ENCODE measurements at regions not wholly inside any gene's neighbourhood (a gene's known extent, or its start where the extent isn't known, plus 50 kb on each side); places are given as distances from the start of the nearest gene placed in this dataset.
"Not testable (repeated sequence)": the region's sequence is repeated elsewhere in the genome, so short reads cannot be mapped to it uniquely, and the experiment has no call there.

GRCh38 chr2:105494683-105495425, 96.0 kb upstream of the FHL2 start:
- Histone ChIP-seq H3K27ac (no peak overlapping the region), H3K9me3 (ENCODE audit: low read depth, low read length) (no peaks in the 10 kb centered on the region), H3K9ac (ENCODE audit: insufficient read length) (no peak overlapping the region), H3K4me3 (no peak overlapping the region), H3K36me3 (ENCODE audit: insufficient read depth, low read length) (no peaks in the 10 kb centered on the region)
- DNase-seq (ENCODE audit: low read depth, low spot score): no peak
- TF ChIP-seq POLR2AphosphoS5 (IDR thresholded peaks at IDR 0.05; ENCODE audit: borderline replicate concordance, low read depth, low read length) (no peak), FOXP2 (optimal IDR thresholded peaks at IDR 0.05; ENCODE audit: control extremely low read depth, extremely low read length, insufficient read depth) (no peak), EZH2 (IDR thresholded peaks at IDR 0.05) (no peak)

- DNase-seq (ENCODE audit: low read depth, low spot score): no peak
- Histone ChIP-seq H3K9me3 (ENCODE audit: low read depth, low read length) (no peaks in the 10 kb centered on the region), H3K36me3 (ENCODE audit: insufficient read depth, low read length) (no peaks in the 10 kb centered on the region), H3K27ac (no peak overlapping the region), H3K4me3 (no peak overlapping the region), H3K9ac (ENCODE audit: insufficient read length) (no peak overlapping the region)
- TF ChIP-seq FOXP2 (optimal IDR thresholded peaks at IDR 0.05; ENCODE audit: control extremely low read depth, extremely low read length, insufficient read depth) (no peak), EZH2 (IDR thresholded peaks at IDR 0.05) (no peak), POLR2AphosphoS5 (IDR thresholded peaks at IDR 0.05; ENCODE audit: borderline replicate concordance, low read depth, low read length) (no peak)
Measured at GRCh38 chr2:105490956-105491355, 92.1 kb upstream of the FHL2 start.

GRCh38 chr2:105490204-105490603, 91.4 kb upstream of the FHL2 start:
- TF ChIP-seq EZH2 (IDR thresholded peaks at IDR 0.05) (no peak), FOXP2 (optimal IDR thresholded peaks at IDR 0.05; ENCODE audit: control extremely low read depth, extremely low read length, insufficient read depth) (no peak), POLR2AphosphoS5 (IDR thresholded peaks at IDR 0.05; ENCODE audit: borderline replicate concordance, low read depth, low read length) (no peak)
- H3K4me3 ChIP-seq: no peak overlapping the region
- H3K27ac ChIP-seq: no peak overlapping the region
- H3K36me3 ChIP-seq (ENCODE audit: insufficient read depth, low read length): no peaks in the 10 kb centered on the region
- no peak overlapping the region for H3K9ac ChIP-seq (ENCODE audit: insufficient read length)
- DNase-seq (ENCODE audit: low read depth, low spot score): no peak
- no peaks in the 10 kb centered on the region for H3K9me3 ChIP-seq (ENCODE audit: low read depth, low read length)

- H3K9ac ChIP-seq (ENCODE audit: insufficient read length): no peak overlapping the region
- no peaks in the 10 kb centered on the region for H3K9me3 ChIP-seq (ENCODE audit: low read depth, low read length)
- DNase-seq (ENCODE audit: low read depth, low spot score): no peak
- H3K4me3 ChIP-seq: no peak overlapping the region
- H3K36me3 ChIP-seq (ENCODE audit: insufficient read depth, low read length): no peaks in the 10 kb centered on the region
- TF ChIP-seq FOXP2 (optimal IDR thresholded peaks at IDR 0.05; ENCODE audit: control extremely low read depth, extremely low read length, insufficient read depth) (no peak), EZH2 (IDR thresholded peaks at IDR 0.05) (no peak), POLR2AphosphoS5 (IDR thresholded peaks at IDR 0.05; ENCODE audit: borderline replicate concordance, low read depth, low read length) (no peak)
- no peak overlapping the region for H3K27ac ChIP-seq
Measured at GRCh38 chr2:105489168-105489878, 90.5 kb upstream of the FHL2 start.

- H3K9ac ChIP-seq (ENCODE audit: insufficient read length): no peak overlapping the region
- H3K36me3 ChIP-seq (ENCODE audit: insufficient read depth, low read length): no peaks in the 10 kb centered on the region
Measured at GRCh38 chr2:105488285-105488684, 89.4 kb upstream of the FHL2 start.

GRCh38 chr2:105487142-105488069, 88.6 kb upstream of the FHL2 start:
- no peak overlapping the region for H3K9ac ChIP-seq (ENCODE audit: insufficient read length)
- no peak for TF ChIP-seq POLR2AphosphoS5 (IDR thresholded peaks at IDR 0.05; ENCODE audit: borderline replicate concordance, low read depth, low read length)
- no peak overlapping the region for H3K4me3 ChIP-seq
- DNase-seq (ENCODE audit: low read depth, low spot score): no peak
- no peaks in the 10 kb centered on the region for H3K9me3 ChIP-seq (ENCODE audit: low read depth, low read length)
- no peaks in the 10 kb centered on the region for H3K36me3 ChIP-seq (ENCODE audit: insufficient read depth, low read length)
- no peak overlapping the region for H3K27ac ChIP-seq

More at GRCh38 chr2:105488285-105488684, 89.4 kb upstream of the FHL2 start:
- TF ChIP-seq EZH2 (IDR thresholded peaks at IDR 0.05) (no peak), FOXP2 (optimal IDR thresholded peaks at IDR 0.05; ENCODE audit: control extremely low read depth, extremely low read length, insufficient read depth) (no peak), POLR2AphosphoS5 (IDR thresholded peaks at IDR 0.05; ENCODE audit: borderline replicate concordance, low read depth, low read length) (no peak)
- no peaks in the 10 kb centered on the region for H3K9me3 ChIP-seq (ENCODE audit: low read depth, low read length)
- H3K4me3 ChIP-seq: no peak overlapping the region
- DNase-seq (ENCODE audit: low read depth, low spot score): no peak
- no peak overlapping the region for H3K27ac ChIP-seq

GRCh38 chr2:105486762-105487141, 87.9 kb upstream of the FHL2 start:
- DNase-seq (ENCODE audit: low read depth, low spot score): no peak
- H3K9ac ChIP-seq (ENCODE audit: insufficient read length): no peak overlapping the region
- no peak overlapping the region for H3K4me3 ChIP-seq
- H3K36me3 ChIP-seq (ENCODE audit: insufficient read depth, low read length): no peaks in the 10 kb centered on the region
- no peaks in the 10 kb centered on the region for H3K9me3 ChIP-seq (ENCODE audit: low read depth, low read length)
- no peak overlapping the region for H3K27ac ChIP-seq
- TF ChIP-seq FOXP2 (optimal IDR thresholded peaks at IDR 0.05; ENCODE audit: control extremely low read depth, extremely low read length, insufficient read depth): no peak
- no peak for TF ChIP-seq POLR2AphosphoS5 (IDR thresholded peaks at IDR 0.05; ENCODE audit: borderline replicate concordance, low read depth, low read length)
- no peak for TF ChIP-seq EZH2 (IDR thresholded peaks at IDR 0.05)

- Histone ChIP-seq H3K9me3 (ENCODE audit: low read depth, low read length) (no peaks in the 10 kb centered on the region), H3K9ac (ENCODE audit: insufficient read length) (no peak overlapping the region), H3K27ac (no peak overlapping the region), H3K36me3 (ENCODE audit: insufficient read depth, low read length) (no peaks in the 10 kb centered on the region), H3K4me3 (no peak overlapping the region)
- DNase-seq (ENCODE audit: low read depth, low spot score): no peak
- TF ChIP-seq POLR2AphosphoS5 (IDR thresholded peaks at IDR 0.05; ENCODE audit: borderline replicate concordance, low read depth, low read length): no peak
- TF ChIP-seq EZH2 (IDR thresholded peaks at IDR 0.05): no peak
- no peak for TF ChIP-seq FOXP2 (optimal IDR thresholded peaks at IDR 0.05; ENCODE audit: control extremely low read depth, extremely low read length, insufficient read depth)
Measured at GRCh38 chr2:105478670-105479069, 79.8 kb upstream of the FHL2 start.

GRCh38 chr2:105477050-105477620, 78.3 kb upstream of the FHL2 start:
- not testable (repeated sequence) for DNase-seq (ENCODE audit: low read depth, low spot score); H3K4me3 ChIP-seq; H3K9me3 ChIP-seq (ENCODE audit: low read depth, low read length); H3K9ac ChIP-seq (ENCODE audit: insufficient read length); H3K36me3 ChIP-seq (ENCODE audit: insufficient read depth, low read length); H3K27ac ChIP-seq

Measured in SK-N-MC (cell line).